Dendritic cell treated with granulocyte-macrophage colony-stimulating factor and Interleukin-4, amounts not matched to agents 40 ng/mL and 50 ng/mL, for 4 days (primary cell): ENCODE measurements at regions not wholly inside any gene's neighbourhood (a gene's known extent, or its start where the extent isn't known, plus 50 kb on each side); places are given as distances from the start of the nearest gene placed in this dataset.

ENCODE experiments used
- H3K27ac Mint-ChIP-seq: one replicate; pipeline ENCODE4 v1.8.0; 2022; ENCODE audit warnings: mild to moderate bottlenecking, mixed read lengths
- H3K27me3 Mint-ChIP-seq: one replicate; pipeline ENCODE4 v1.8.0; 2022; ENCODE audit warnings: mild to moderate bottlenecking, mixed read lengths
- H3K36me3 Mint-ChIP-seq: one replicate; pipeline ENCODE4 v1.8.0; 2022; ENCODE audit warnings: low read depth, mixed read lengths
- H3K4me1 Mint-ChIP-seq: one replicate; pipeline ENCODE4 v1.8.0; 2022; ENCODE audit warnings: low read depth, mixed read lengths
- H3K4me3 Mint-ChIP-seq: one replicate; pipeline ENCODE4 v1.8.0; 2022; ENCODE audit warnings: mild to moderate bottlenecking, moderate library complexity, mixed read lengths
- H3K9me3 Mint-ChIP-seq: one replicate; pipeline ENCODE4 v1.8.0; 2022; ENCODE audit warnings: mixed read lengths
- intact Hi-C: fragments of 100-400 bp; cut with micrococcal nuclease; formaldehyde crosslinking; loops from one replicate; pipeline ENCODE4 v1.15.0; 2022

DNA sequence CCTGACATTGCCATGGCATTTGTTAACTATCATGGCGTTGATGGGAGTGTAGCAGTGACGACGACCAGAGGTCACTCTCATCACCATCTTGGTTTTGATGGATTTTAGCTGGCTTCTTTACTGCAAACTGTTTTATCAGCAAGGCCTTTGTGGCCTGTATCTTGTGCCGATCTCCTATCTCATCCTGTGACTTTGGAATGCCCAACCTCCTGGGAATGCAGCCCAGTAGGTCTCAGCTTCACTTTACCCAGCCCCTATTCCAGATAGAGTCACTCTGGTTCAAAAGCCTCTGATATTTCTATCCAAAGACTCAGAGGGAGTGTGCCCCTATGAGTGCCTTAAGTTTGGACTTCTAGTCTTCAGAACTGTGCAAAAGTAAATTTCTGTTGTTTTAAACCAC lies 130.1 kb downstream of the ADAMTS1 start:
- Mint-ChIP-seq H3K27ac (no peak overlapping the region), H3K4me3 (no peak overlapping the region), H3K27me3 (no peaks in the 10 kb centered on the region), H3K36me3 (no peaks in the 10 kb centered on the region), H3K4me1 (no peaks in the 10 kb centered on the region), H3K9me3 (no peaks in the 10 kb centered on the region)
- intact Hi-C loops, result loop anchor here (5.0 kb wide), 1 partner anchor 818 kb away; no protein-coding TSS in a partner anchor

DNA sequence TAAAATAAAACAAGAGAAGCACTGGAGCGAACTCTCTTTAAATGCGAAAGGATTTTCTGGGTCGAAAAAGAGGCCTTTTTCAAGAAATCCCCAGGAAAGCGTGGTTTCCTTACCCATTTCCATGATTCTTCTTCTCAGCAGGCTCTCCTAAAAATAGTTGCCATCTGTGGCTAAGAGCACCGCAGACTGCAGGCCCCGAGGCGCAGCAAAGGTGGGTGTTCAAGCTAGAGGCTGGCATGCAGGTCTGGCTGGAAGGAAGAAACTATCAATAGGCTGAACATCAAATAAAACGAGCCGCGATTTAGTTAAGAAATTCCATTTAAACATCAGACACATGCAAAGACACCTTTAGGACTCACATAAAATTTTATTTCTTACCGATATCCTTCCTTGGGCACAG lies 135.1 kb downstream of the ADAMTS1 start:
- H3K36me3 Mint-ChIP-seq, result no peaks in the 10 kb centered on the region
- no peak overlapping the region for H3K4me3 Mint-ChIP-seq
- H3K27ac Mint-ChIP-seq, result no peak overlapping the region
- H3K9me3 Mint-ChIP-seq, result no peaks in the 10 kb centered on the region
- intact Hi-C loops, result no loop called here
- H3K27me3 Mint-ChIP-seq, result no peaks in the 10 kb centered on the region
- no peaks in the 10 kb centered on the region for H3K4me1 Mint-ChIP-seq

DNA sequence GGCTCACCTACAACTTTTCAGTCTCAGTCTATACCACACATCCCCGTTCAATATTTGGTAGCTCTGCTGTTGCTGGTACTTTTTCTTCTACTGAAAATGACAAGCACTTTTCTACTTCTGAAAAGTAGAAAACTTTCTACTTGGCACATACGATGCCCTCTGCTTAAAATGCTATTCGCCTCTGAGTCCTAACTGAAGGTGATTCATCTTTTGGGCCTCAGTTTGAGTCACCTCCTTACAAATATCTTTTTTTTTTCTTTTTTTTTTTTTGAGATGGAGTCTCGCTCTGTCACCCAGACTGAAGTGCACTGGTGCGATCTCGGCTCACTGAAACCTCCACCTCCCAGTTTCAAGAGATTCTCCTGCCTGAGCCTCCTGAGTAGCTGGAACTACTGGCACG lies 136.0 kb upstream of the CYYR1 start:
- no peak overlapping the region for H3K27ac Mint-ChIP-seq
- H3K9me3 Mint-ChIP-seq, result no peaks in the 10 kb centered on the region
- H3K4me1 Mint-ChIP-seq, result no peaks in the 10 kb centered on the region
- no peak overlapping the region for H3K4me3 Mint-ChIP-seq
- no peaks in the 10 kb centered on the region for H3K27me3 Mint-ChIP-seq
- H3K36me3 Mint-ChIP-seq, result no peaks in the 10 kb centered on the region
- intact Hi-C loops, result no loop called here

- no peaks in the 10 kb centered on the region for H3K36me3 Mint-ChIP-seq
- no peaks in the 10 kb centered on the region for H3K27me3 Mint-ChIP-seq
- peaks cover 3% of the 10 kb centered on the region for H3K9me3 Mint-ChIP-seq
- no peak overlapping the region for H3K27ac Mint-ChIP-seq
- H3K4me3 Mint-ChIP-seq, result no peak overlapping the region
- intact Hi-C loops, result no loop called here
- H3K4me1 Mint-ChIP-seq, result no peaks in the 10 kb centered on the region
These were observed 135.2 kb upstream of the CYYR1 start for GRCh38 chr21:26708223-26708800.

- no peak overlapping the region for H3K27ac Mint-ChIP-seq
- no peak overlapping the region for H3K4me3 Mint-ChIP-seq
- H3K27me3 Mint-ChIP-seq, result no peaks in the 10 kb centered on the region
- intact Hi-C loops, result no loop called here
- peaks cover 14% of the 10 kb centered on the region for H3K9me3 Mint-ChIP-seq
- H3K36me3 Mint-ChIP-seq, result no peaks in the 10 kb centered on the region
- H3K4me1 Mint-ChIP-seq, result no peaks in the 10 kb centered on the region
These were observed 134.2 kb upstream of the CYYR1 start for GRCh38 chr21:26707246-26707645.

DNA sequence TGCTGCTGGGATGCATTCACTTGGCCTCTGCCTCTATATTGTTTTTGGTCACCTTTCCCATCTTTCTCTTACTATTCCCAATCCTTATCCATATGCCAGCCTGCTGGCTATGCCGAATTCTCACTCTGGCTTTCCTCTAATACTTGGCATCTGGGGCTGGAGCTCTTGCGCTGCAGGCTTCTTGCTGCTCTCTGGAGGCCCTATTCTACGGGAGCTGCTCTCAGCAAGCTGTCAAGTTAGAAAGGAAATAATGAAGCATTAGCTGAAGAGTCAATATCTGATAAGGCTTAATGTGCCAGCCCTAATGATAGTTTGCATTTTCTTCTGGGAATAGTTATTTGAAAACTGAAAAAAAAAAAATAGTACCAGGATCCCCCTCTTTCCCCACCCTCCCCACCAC lies 125.3 kb upstream of the CYYR1 start:
- Mint-ChIP-seq H3K36me3 (no peaks in the 10 kb centered on the region), H3K4me3 (no peak overlapping the region), H3K27ac (no peak overlapping the region), H3K27me3 (no peaks in the 10 kb centered on the region), H3K4me1 (no peaks in the 10 kb centered on the region), H3K9me3 (peaks cover 16% of the 10 kb centered on the region)
- intact Hi-C loops, result no loop called here

- H3K4me1 Mint-ChIP-seq, result peaks cover 1% of the 10 kb centered on the region
- no peaks in the 10 kb centered on the region for H3K36me3 Mint-ChIP-seq
- intact Hi-C loops, result no loop called here
- H3K27ac Mint-ChIP-seq, result no peak overlapping the region
- peaks cover 13% of the 10 kb centered on the region for H3K9me3 Mint-ChIP-seq
- H3K4me3 Mint-ChIP-seq, result no peak overlapping the region
- no peaks in the 10 kb centered on the region for H3K27me3 Mint-ChIP-seq
These were observed 118.3 kb upstream of the CYYR1 start for GRCh38 chr21:26691416-26691815.

- Mint-ChIP-seq H3K9me3 (peaks cover 18% of the 10 kb centered on the region), H3K27ac (no peak overlapping the region), H3K4me3 (no peak overlapping the region), H3K4me1 (peaks cover 5% of the 10 kb centered on the region), H3K36me3 (no peaks in the 10 kb centered on the region), H3K27me3 (no peaks in the 10 kb centered on the region)
- intact Hi-C loops, result no loop called here
These were observed 113.6 kb upstream of the CYYR1 start for GRCh38 chr21:26686705-26687104.

DNA sequence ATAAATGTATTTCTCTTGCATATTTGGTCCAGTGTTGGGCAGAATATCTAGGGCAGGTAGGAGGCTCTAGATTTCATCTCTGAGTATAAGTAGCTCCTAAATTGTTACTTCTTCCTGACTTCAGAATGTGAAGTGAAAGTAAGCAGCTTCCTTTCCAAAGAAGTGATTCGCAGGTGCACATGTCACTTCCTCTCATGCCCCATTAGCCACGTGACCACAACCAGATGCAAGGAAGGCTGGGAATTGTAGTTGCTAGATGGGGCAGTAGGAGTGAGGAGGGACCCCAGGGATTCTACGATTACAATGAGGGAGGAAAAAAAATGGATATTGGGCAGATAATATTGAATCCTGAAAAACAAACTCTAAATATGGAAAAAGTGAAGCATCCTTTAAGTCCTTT lies 113.2 kb upstream of the CYYR1 start:
- Mint-ChIP-seq H3K4me3 (no peak overlapping the region), H3K27ac (no peak overlapping the region), H3K36me3 (no peaks in the 10 kb centered on the region), H3K9me3 (peaks cover 18% of the 10 kb centered on the region), H3K27me3 (no peaks in the 10 kb centered on the region), H3K4me1 (peaks cover 5% of the 10 kb centered on the region)
- intact Hi-C loops, result no loop called here

DNA sequence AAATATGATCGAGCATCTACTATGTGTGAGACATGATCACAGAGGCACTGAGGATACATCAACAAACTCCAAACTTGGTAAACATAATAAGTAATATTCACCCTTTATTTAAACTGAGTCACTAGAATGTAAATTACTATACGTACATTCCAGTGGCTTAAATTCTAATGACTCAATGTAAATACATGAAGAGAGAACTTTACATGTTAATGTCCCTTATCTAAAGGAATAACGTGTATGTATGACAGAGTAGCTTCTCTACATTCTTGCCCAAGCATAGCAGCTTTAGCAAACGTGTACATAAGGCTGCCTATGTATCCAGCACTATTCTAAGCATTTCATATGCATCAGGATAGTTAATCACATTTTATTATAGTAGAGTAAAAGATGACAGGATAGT lies 111.8 kb upstream of the CYYR1 start:
- Mint-ChIP-seq H3K4me1 (peaks cover 5% of the 10 kb centered on the region), H3K27ac (no peak overlapping the region), H3K4me3 (no peak overlapping the region), H3K36me3 (no peaks in the 10 kb centered on the region), H3K27me3 (no peaks in the 10 kb centered on the region), H3K9me3 (peaks cover 11% of the 10 kb centered on the region)
- intact Hi-C loops, result no loop called here

DNA sequence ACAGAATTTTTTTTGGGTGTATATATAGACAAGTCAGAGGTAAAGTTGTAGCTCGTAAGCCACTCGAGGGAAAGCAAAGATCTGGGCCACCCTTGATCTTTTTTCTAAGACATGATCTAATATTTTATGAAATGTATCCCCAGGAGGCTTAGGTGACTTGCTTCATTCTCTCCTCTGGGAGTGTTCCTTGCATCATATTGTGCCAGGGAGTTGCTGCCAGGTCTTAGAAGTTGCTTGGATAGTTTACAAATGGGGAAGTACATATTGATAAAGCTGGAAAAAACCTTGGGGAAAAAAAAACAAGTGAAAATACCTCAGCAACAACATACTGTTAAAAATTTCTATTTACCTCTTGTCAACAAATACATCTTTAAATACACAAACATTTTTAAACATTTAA lies 110.9 kb upstream of the CYYR1 start:
- no peaks in the 10 kb centered on the region for H3K27me3 Mint-ChIP-seq
- H3K4me1 Mint-ChIP-seq, result peaks cover 5% of the 10 kb centered on the region

DNA sequence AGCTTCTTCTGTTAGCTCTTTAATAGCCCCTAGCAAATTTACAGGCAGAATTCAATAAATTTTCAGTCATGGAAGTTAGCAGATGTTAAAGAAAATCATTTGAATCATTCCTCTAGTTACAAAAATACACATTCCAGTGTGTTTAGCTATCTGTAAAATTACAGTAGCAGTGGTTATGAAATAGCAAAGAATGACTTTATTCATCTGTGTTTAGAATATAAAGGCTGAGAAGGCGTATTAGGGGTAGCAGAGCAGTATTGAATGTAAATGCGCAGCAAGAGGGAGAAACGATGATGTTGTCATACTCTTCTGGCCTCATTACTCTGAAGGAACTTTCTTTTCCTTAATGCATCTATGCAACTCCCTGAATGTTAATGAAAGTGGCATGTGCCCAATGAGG lies 106.2 kb upstream of the CYYR1 start:
- Mint-ChIP-seq H3K36me3 (no peaks in the 10 kb centered on the region), H3K4me3 (no peak overlapping the region), H3K9me3 (no peaks in the 10 kb centered on the region), H3K27me3 (no peaks in the 10 kb centered on the region), H3K4me1 (no peaks in the 10 kb centered on the region), H3K27ac (no peak overlapping the region)
- intact Hi-C loops, result no loop called here

More for the DNA sequence above, 110.9 kb upstream of the CYYR1 start:
- Mint-ChIP-seq H3K9me3 (peaks cover 11% of the 10 kb centered on the region), H3K36me3 (no peaks in the 10 kb centered on the region), H3K4me3 (no peak overlapping the region), H3K27ac (no peak overlapping the region)
- intact Hi-C loops, result no loop called here

DNA sequence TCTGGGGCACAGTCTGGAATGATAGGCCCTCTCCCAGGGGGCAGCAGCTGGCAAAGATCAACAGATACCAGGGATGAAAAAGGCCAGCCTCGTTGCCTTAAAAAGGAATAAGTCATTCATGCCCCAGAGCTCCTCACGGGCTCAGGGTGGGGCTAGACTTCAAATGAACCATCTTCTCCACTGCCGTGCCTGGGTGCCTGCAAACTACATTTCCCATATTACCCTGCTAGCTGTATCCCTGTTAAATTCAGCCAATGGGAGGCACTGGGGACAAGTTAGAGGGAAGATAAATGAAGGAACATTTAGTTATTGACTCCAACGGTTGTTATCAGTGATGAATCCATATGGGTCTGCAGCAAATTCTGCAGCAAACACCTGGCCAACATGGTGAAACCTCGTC lies 101.2 kb upstream of the CYYR1 start:
- intact Hi-C loops, result no loop called here

DNA sequence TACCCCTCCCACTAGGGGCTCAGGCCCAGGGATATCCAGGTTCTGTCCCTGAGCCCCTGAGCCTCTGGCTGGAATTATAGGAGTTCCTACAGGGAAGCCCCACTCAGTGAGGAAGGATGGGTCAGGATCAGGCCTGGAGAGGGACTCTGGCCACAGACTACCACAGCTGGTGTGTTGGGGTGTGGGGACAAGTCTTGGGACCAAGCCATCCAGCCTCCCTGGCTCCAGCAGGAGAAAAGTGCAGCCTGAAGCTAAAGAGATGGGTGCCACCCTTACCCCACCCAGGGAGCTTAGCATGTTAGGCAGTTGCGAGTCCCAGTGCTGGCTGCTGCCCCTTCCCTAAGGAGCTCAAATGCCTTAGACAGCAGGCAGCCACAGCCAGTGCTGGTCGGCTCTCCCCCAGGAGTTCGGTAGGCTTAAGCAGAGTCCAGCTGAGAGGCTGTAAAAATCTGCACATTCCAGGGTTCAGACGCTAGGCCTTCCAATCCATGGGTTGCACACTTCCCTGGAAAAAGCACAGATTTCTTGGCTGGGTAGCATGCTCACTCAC lies 96.2 kb upstream of the CYYR1 start:
- Mint-ChIP-seq H3K4me1 (no peaks in the 10 kb centered on the region), H3K4me3 (no peak overlapping the region), H3K27ac (no peak overlapping the region), H3K27me3 (no peaks in the 10 kb centered on the region), H3K36me3 (no peaks in the 10 kb centered on the region), H3K9me3 (peaks cover 61% of the 10 kb centered on the region)
- intact Hi-C loops, result no loop called here

More for the DNA sequence above, 101.2 kb upstream of the CYYR1 start:
- no peaks in the 10 kb centered on the region for H3K27me3 Mint-ChIP-seq
- H3K9me3 Mint-ChIP-seq, result peaks cover 20% of the 10 kb centered on the region
- H3K4me3 Mint-ChIP-seq, result no peak overlapping the region
- H3K27ac Mint-ChIP-seq, result no peak overlapping the region
- no peaks in the 10 kb centered on the region for H3K4me1 Mint-ChIP-seq
- no peaks in the 10 kb centered on the region for H3K36me3 Mint-ChIP-seq

GRCh38 chr21:26659757-26660156 lies 86.7 kb upstream of the CYYR1 start:
- Mint-ChIP-seq H3K4me3 (no peak overlapping the region), H3K36me3 (no peaks in the 10 kb centered on the region), H3K27ac (no peak overlapping the region), H3K27me3 (no peaks in the 10 kb centered on the region), H3K9me3 (peaks cover 21% of the 10 kb centered on the region), H3K4me1 (no peaks in the 10 kb centered on the region)
- intact Hi-C loops, result no loop called here
